SU-DHL-6 (cell line): ENCODE measurements at regions not wholly inside any gene's neighbourhood (a gene's known extent, or its start where the extent isn't known, plus 50 kb on each side); places are given as distances from the start of the nearest gene placed in this dataset.
"Not testable (repeated sequence)": the region's sequence is repeated elsewhere in the genome, so short reads cannot be mapped to it uniquely, and the experiment has no call there.

Experiments
- H2AFZ ChIP-seq: fragments of 200-600 bp; sonication (generic); 2 replicates; pipeline ENCODE4 v1.6.1; 2014; ENCODE audit warnings: low read depth, mild to moderate bottlenecking, moderate library complexity, mixed read lengths, antibody characterized with exemption, low read length; ENCODE audit not compliant: severe bottlenecking
- H3F3A ChIP-seq: fragments of 200-600 bp; shearing (Covaris generic); 2 replicates; pipeline ENCODE4 v1.6.0; 2016; ENCODE audit warnings: antibody characterized with exemption, mild to moderate bottlenecking; ENCODE audit not compliant: insufficient read depth
- H3K27ac ChIP-seq: fragments of 200-600 bp; sonication (generic); 2 replicates; pipeline ENCODE4 v1.5.1; 2016; ENCODE audit warnings: low read depth, mild to moderate bottlenecking, low read length, moderate library complexity, mixed read lengths
- H3K27me3 ChIP-seq: fragments of 200-600 bp; sonication (generic), shearing (Covaris generic); 2 replicates; pipeline ENCODE4 v1.6.0; 2014; ENCODE audit warnings: mild to moderate bottlenecking, low read length
- H3K36me3 ChIP-seq: fragments of 200-600 bp; sonication (generic); 2 replicates; pipeline ENCODE4 v1.6.1; 2014; ENCODE audit warnings: mild to moderate bottlenecking, low read length, mixed read lengths
- H3K4me2 ChIP-seq: fragments of 300-600, 200-600 bp; shearing (Covaris generic), sonication (generic); 2 replicates; pipeline ENCODE4 v1.6.0; 2014; ENCODE audit warnings: low read length, low read depth, mild to moderate bottlenecking; ENCODE audit not compliant: poor library complexity, severe bottlenecking
- H3K4me3 ChIP-seq: fragments of 200-600 bp; sonication (generic); 2 replicates; pipeline ENCODE4 v1.5.1; 2014; ENCODE audit warnings: antibody characterized with exemption, low read length, mild to moderate bottlenecking, mixed read lengths; ENCODE audit not compliant: insufficient read depth, poor library complexity, severe bottlenecking
- H3K79me2 ChIP-seq: fragments of 200-600 bp; sonication (generic); 2 replicates; pipeline ENCODE4 v1.6.1; 2014; ENCODE audit warnings: mild to moderate bottlenecking, low read length, moderate library complexity; ENCODE audit not compliant: insufficient read depth
- H3K9ac ChIP-seq: fragments of 200-600 bp; sonication (generic); 2 replicates; pipeline ENCODE4 v1.7.0; 2014; ENCODE audit warnings: mild to moderate bottlenecking, low read length
- H3K9me2 ChIP-seq: fragments of 200-600 bp; sonication (generic); replicated peaks from 2 replicates; pipeline ENCODE4 v1.6.1; 2014; ENCODE audit warnings: low read length; ENCODE audit not compliant: insufficient read depth
- H3K9me3 ChIP-seq: fragments of 200-600 bp; sonication (generic); 2 replicates; pipeline ENCODE4 v1.6.1; 2014; ENCODE audit warnings: low read length, mixed read lengths; ENCODE audit not compliant: insufficient read depth
- H4K20me1 ChIP-seq: fragments of 200-600 bp; sonication (generic); 2 replicates; pipeline ENCODE4 v1.6.1; 2014; ENCODE audit warnings: low read depth, mild to moderate bottlenecking, antibody characterized with exemption, low read length, moderate library complexity, mixed read lengths
- EZH2phosphoT487 ChIP-seq: fragments of 200-600 bp; sonication (generic), shearing (Covaris generic); conservative IDR thresholded peaks from 2 replicates; pipeline ENCODE4 v1.6.1; 2018; ENCODE audit warnings: mild to moderate bottlenecking, antibody characterized with exemption, low read length, moderate library complexity, mixed read lengths
- TF ChIP-seq, protein P1 (sequence below): fragments of 200-600 bp; sonication (generic); IDR thresholded peaks from one replicate; pipeline ENCODE4 v1.5.1; 2017; ENCODE audit warnings: antibody characterized with exemption, mild to moderate bottlenecking, low read length, moderate library complexity; ENCODE audit not compliant: insufficient read depth, poor library complexity, severe bottlenecking

DNA sequence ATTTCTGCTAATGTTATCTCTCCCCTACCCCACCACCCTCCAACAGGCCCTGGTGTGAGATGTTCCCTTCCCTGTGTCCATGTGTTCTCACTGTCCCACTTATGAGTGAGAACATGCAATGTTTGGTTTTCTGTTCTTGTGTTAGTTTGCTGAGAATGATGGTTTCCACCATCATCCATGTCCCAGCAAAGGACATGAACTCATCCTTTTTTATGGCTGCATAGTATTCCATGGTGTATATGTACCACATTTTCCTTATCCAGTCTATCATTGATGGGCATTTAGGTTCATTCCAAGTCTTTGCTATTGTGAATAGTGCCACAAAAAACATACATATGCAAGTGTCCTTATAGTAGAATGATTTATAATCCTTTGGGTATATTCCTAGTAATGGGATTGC, 104.5 kb downstream of the ZNF33B start:
- not testable (repeated sequence) for H3K27ac ChIP-seq, H3K36me3 ChIP-seq, H2AFZ ChIP-seq, H3F3A ChIP-seq, H3K4me3 ChIP-seq, H4K20me1 ChIP-seq, H3K27me3 ChIP-seq, H3K9ac ChIP-seq, H3K4me2 ChIP-seq, H3K9me3 ChIP-seq, H3K79me2 ChIP-seq, H3K9me2 ChIP-seq

DNA sequence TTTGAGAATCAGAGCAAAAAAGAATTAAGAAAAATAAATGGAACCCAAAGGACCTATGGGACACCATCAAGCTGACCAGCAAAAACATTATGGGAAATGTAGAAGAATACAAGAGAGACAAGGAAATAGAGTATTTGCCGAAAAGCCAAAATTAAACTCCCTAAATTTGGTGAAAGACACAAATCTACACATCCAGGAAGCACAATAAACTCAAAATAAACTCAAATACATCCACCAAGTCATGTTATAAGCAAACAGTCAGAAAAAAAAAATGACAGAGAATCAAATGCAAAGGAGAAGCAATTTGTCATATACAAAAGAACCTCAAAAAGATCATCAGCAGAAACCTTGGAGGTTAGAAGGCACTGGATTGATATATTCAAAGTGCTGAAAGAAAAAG, 105.4 kb downstream of the ZNF33B start:
- TF ChIP-seq EZH2phosphoT487: no peak
- TF ChIP-seq, protein P1, sequence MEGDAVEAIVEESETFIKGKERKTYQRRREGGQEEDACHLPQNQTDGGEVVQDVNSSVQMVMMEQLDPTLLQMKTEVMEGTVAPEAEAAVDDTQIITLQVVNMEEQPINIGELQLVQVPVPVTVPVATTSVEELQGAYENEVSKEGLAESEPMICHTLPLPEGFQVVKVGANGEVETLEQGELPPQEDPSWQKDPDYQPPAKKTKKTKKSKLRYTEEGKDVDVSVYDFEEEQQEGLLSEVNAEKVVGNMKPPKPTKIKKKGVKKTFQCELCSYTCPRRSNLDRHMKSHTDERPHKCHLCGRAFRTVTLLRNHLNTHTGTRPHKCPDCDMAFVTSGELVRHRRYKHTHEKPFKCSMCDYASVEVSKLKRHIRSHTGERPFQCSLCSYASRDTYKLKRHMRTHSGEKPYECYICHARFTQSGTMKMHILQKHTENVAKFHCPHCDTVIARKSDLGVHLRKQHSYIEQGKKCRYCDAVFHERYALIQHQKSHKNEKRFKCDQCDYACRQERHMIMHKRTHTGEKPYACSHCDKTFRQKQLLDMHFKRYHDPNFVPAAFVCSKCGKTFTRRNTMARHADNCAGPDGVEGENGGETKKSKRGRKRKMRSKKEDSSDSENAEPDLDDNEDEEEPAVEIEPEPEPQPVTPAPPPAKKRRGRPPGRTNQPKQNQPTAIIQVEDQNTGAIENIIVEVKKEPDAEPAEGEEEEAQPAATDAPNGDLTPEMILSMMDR: no peak
- Histone ChIP-seq H3K79me2 (no peaks in the 10 kb centered on the region), H3K9me3 (peaks cover 4% of the 10 kb centered on the region; the same call in 1 of the 2 replicates)

DNA sequence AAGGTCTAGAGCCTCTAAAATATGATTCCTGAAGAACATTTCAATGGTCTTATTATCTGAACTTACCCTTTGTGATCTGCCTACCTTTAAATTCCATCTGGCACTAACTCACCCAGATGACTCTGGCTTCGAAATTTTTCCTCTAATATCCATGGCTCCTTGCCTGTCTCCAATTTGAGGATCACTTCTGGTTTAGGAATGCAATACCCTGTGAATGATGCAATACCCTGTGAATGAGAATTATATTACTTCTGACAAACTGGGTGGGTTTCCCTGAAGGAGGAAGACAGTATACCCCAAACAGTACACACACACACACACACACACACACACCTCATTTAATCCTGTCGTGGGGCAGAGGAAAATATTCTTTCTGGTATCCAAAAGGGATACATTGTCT, 115.3 kb downstream of the ZNF33B start:
- Histone ChIP-seq H3K4me2 (no peak overlapping the region), H3K9me2 (no peaks in the 10 kb centered on the region), H4K20me1 (no peaks in the 10 kb centered on the region), H3K9ac (no peak overlapping the region), H3K36me3 (peaks cover 56% of the 10 kb centered on the region), H3F3A (no peaks in the 10 kb centered on the region), H3K4me3 (no peak overlapping the region), H2AFZ (no peak overlapping the region), H3K27ac (no peak overlapping the region), H3K9me3 (peaks cover 38% of the 10 kb centered on the region; the same call in 1 of the 2 replicates), H3K79me2 (no peaks in the 10 kb centered on the region), H3K27me3 (no peaks in the 10 kb centered on the region)
- TF ChIP-seq EZH2phosphoT487: no peak
- TF ChIP-seq, protein P1: no peak

More for the DNA sequence above, 105.4 kb downstream of the ZNF33B start:
- H3K27me3 ChIP-seq: no peaks in the 10 kb centered on the region
- H3K36me3 ChIP-seq: no peaks in the 10 kb centered on the region; the same call in 1 of the 2 replicates
- H3K9me2 ChIP-seq: no peaks in the 10 kb centered on the region
- H3K4me3 ChIP-seq: no peak overlapping the region
- no peaks in the 10 kb centered on the region for H4K20me1 ChIP-seq
- H3K27ac ChIP-seq: no peak overlapping the region
- H3K9ac ChIP-seq: no peak overlapping the region
- no peak overlapping the region for H3K4me2 ChIP-seq
- H2AFZ ChIP-seq: no peak overlapping the region
- H3F3A ChIP-seq: no peaks in the 10 kb centered on the region

DNA sequence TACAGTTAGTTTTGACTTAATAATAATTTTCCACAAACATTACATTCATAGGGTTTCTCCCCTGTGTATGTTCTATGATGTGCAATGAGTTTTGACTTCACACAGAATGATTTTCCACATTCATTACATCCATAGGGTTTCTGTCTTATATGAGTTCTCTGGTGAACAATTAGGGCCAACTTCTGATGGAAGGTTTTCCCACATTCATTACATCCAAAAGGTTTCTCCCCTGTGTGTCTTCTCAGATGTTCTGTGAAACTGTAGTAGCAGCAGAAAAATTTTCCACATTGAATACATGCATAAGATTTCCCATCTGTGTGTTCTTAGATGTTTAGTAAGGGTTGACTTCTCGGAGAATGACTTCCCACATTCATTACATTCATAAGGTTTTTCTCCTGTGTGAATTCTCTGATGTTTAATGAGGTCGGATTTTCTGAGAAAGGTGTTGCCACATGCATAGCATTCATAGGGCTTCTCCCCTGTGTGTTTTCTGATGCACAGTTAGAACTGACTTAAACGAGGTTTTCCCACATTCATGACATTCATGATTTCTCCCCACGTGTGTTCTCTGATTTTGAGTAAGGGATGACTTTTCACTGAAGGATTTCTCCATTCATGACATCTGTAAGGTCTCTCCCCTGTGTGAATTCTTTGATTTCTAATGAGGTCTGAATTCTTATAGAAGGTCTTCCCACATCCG, 118.5 kb downstream of the ZNF33B start:
- no peak overlapping the region for H3K4me2 ChIP-seq
- no peak overlapping the region for H3K9ac ChIP-seq
- TF ChIP-seq EZH2phosphoT487: no peak
- TF ChIP-seq, protein P1: no peak
- H3F3A ChIP-seq: no peaks in the 10 kb centered on the region
- H3K79me2 ChIP-seq: no peaks in the 10 kb centered on the region
- H3K4me3 ChIP-seq: no peak overlapping the region
- peaks cover 53% of the 10 kb centered on the region for H3K36me3 ChIP-seq
- no peak overlapping the region for H2AFZ ChIP-seq
- H3K27me3 ChIP-seq: no peaks in the 10 kb centered on the region
- H3K27ac ChIP-seq: no peak overlapping the region
- no peaks in the 10 kb centered on the region for H3K9me2 ChIP-seq
- H3K9me3 ChIP-seq: peaks cover 62% of the 10 kb centered on the region; the same call in 1 of the 2 replicates
- no peaks in the 10 kb centered on the region for H4K20me1 ChIP-seq
